Mammary epithelial cell (primary cell): ENCODE measurements at regions not wholly inside any gene's neighbourhood (a gene's known extent, or its start where the extent isn't known, plus 50 kb on each side); places are given as distances from the start of the nearest gene placed in this dataset.

Experiments
- CTCF ChIP-seq, 2 donors: IDR thresholded peaks in 1 of 2; conservative IDR thresholded peaks in 1 of 2; 2 replicates each; pipeline ENCODE4 v1.5.1; 2011 to 2012; ENCODE audit warnings: inconsistent platforms in 2 of 2, low read length in 2 of 2, mild to moderate bottlenecking in 2 of 2, control low read depth in 1 of 2, low read depth in 1 of 2; ENCODE audit not compliant: insufficient read depth in 1 of 2; ENCODE audit errors: extremely low read depth in 1 of 2
- EZH2 ChIP-seq: IDR thresholded peaks from 2 replicates; pipeline ENCODE4 v1.6.1; 2012; ENCODE audit warnings: low read length, inconsistent platforms, borderline replicate concordance

GRCh38 chr7:47653550-47654411 is 71.9 kb upstream of the TNS3 start:
- TF ChIP-seq CTCF (conservative IDR thresholded peaks at IDR 0.05 in 1 of 2, IDR thresholded peaks at IDR 0.05 in 1 of 2; ENCODE audit: extremely low read depth in 1 of 2, insufficient read depth in 1 of 2, low read depth in 1 of 2, low read length in 2 of 2) (no peak), EZH2 (no peak)
